ENCODE measurements at regions not wholly inside any gene's neighbourhood (a gene's known extent, or its start where the extent isn't known, plus 50 kb on each side); places are given as distances from the start of the nearest gene placed in this dataset.

DNA sequence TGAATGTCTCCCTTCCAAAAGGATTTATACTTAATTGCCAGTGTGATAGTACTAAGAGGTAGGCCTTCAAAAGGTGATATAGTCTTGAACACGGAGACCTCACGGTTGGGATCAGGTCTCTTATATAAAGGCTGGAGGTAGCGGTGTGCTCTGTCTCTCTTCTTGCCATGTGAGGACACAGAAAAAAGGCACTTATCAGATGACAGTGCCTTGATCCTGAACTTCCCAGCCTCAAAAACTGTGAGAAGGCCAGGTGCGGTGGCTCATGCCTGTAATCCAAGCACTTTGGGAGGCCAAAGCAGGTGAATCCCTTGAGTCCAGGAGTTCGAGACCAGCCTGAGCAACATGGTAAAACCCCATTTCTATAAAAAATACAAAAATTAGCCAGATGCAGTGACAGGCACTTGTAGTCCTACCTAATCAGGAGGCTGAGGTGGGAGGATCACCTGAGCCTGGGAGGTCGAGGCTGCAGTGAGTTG is 108.9 kb upstream of the TOP3B start:
- TF ChIP-seq, protein P1, sequence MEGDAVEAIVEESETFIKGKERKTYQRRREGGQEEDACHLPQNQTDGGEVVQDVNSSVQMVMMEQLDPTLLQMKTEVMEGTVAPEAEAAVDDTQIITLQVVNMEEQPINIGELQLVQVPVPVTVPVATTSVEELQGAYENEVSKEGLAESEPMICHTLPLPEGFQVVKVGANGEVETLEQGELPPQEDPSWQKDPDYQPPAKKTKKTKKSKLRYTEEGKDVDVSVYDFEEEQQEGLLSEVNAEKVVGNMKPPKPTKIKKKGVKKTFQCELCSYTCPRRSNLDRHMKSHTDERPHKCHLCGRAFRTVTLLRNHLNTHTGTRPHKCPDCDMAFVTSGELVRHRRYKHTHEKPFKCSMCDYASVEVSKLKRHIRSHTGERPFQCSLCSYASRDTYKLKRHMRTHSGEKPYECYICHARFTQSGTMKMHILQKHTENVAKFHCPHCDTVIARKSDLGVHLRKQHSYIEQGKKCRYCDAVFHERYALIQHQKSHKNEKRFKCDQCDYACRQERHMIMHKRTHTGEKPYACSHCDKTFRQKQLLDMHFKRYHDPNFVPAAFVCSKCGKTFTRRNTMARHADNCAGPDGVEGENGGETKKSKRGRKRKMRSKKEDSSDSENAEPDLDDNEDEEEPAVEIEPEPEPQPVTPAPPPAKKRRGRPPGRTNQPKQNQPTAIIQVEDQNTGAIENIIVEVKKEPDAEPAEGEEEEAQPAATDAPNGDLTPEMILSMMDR (IDR thresholded peaks at IDR 0.05) = no peak
- TF ChIP-seq POLR2A (IDR thresholded peaks at IDR 0.05) = no peak

Measured in lower leg skin (tissue), 3 donors.